ENCODE measurements at regions not wholly inside any gene's neighbourhood (a gene's known extent, or its start where the extent isn't known, plus 50 kb on each side); places are given as distances from the start of the nearest gene placed in this dataset.

- DNase-seq (ENCODE audit: low read depth): no peak
Observed at GRCh38 chr4:186934244-186934643, 210.6 kb upstream of the FAT1 start.

- no peak for DNase-seq (ENCODE audit: low read depth)
Observed at GRCh38 chr4:186934841-186935443, 211.3 kb upstream of the FAT1 start.

- DNase-seq (ENCODE audit: low read depth): no peak
Observed at GRCh38 chr4:186935901-186936300, 212.2 kb upstream of the FAT1 start.

- no peak for DNase-seq (ENCODE audit: low read depth)
Observed at GRCh38 chr4:186936496-186937375, 213.1 kb upstream of the FAT1 start.

- DNase-seq (ENCODE audit: low read depth): no peak
Observed at GRCh38 chr4:186939226-186939625, 215.6 kb upstream of the FAT1 start.

GRCh38 chr4:186939766-186940165 lies 216.1 kb upstream of the FAT1 start:
- no peak for DNase-seq (ENCODE audit: low read depth)

- DNase-seq (ENCODE audit: low read depth): no peak
Observed at GRCh38 chr4:186940476-186940875, 216.8 kb upstream of the FAT1 start.

- no peak for DNase-seq (ENCODE audit: low read depth)
Observed at GRCh38 chr4:186942758-186943377, 219.2 kb upstream of the FAT1 start.

GRCh38 chr4:186943411-186943810 lies 219.8 kb upstream of the FAT1 start:
- DNase-seq (ENCODE audit: low read depth): no peak

GRCh38 chr4:186946136-186946535 lies 222.5 kb upstream of the FAT1 start:
- no peak for DNase-seq (ENCODE audit: low read depth)

- DNase-seq (ENCODE audit: low read depth): no peak
Observed at GRCh38 chr4:186946682-186947294, 223.1 kb upstream of the FAT1 start.

GRCh38 chr4:186948361-186949242 lies 224.9 kb upstream of the FAT1 start:
- no peak for DNase-seq (ENCODE audit: low read depth)

- no peak for DNase-seq (ENCODE audit: low read depth)
Observed at GRCh38 chr4:186949847-186950246, 226.2 kb upstream of the FAT1 start.

- DNase-seq (ENCODE audit: low read depth): no peak
Observed at GRCh38 chr4:186952709-186953108, 229.1 kb upstream of the FAT1 start.

GRCh38 chr4:186953599-186954260 lies 230.1 kb upstream of the FAT1 start:
- no peak for DNase-seq (ENCODE audit: low read depth)

GRCh38 chr4:186954509-186954908 lies 230.9 kb upstream of the FAT1 start:
- no peak for DNase-seq (ENCODE audit: low read depth)

- DNase-seq (ENCODE audit: low read depth): no peak
Observed at GRCh38 chr4:186954956-186955355, 231.3 kb upstream of the FAT1 start.

- DNase-seq (ENCODE audit: low read depth): no peak
Observed at GRCh38 chr4:186957952-186958555, 234.4 kb upstream of the FAT1 start.

GRCh38 chr4:186958726-186959350 lies 235.2 kb upstream of the FAT1 start:
- no peak for DNase-seq (ENCODE audit: low read depth)

All from CMK (cell line).